GM18511 (cell line): ENCODE measurements at regions not wholly inside any gene's neighbourhood (a gene's known extent, or its start where the extent isn't known, plus 50 kb on each side); places are given as distances from the start of the nearest gene placed in this dataset.
"Not testable (repeated sequence)": the region's sequence is repeated elsewhere in the genome, so short reads cannot be mapped to it uniquely, and the experiment has no call there.

Experiments used
- ATAC-seq: cut with Tn5 transposase; IDR thresholded peaks from one replicate; pipeline ENCODE4 v1.9.1; 2021; ENCODE audit warnings: mild to moderate bottlenecking, moderate library complexity; ENCODE audit not compliant: unreplicated experiment

DNA sequence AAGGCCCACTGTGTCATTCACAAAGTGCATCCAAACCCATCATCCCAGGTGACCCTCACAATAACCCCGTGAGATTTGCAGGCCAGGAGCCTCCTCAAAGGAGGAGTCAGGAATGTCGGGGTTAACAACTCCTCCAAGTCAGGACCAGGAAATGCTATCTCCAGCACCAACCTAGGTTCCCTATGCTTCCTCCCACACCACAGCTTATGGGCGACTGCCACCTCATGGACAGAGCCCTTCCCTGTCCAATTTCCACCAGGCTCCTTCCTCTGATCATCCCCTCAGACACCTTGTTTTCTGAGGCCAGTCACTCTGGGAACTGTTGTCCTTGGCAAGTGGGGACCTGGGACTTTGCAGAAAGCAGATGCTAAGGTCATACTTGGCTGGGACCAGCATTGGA, 77.8 kb downstream of the LIMS3 start:
- peak; percentile 59 for ATAC-seq

DNA sequence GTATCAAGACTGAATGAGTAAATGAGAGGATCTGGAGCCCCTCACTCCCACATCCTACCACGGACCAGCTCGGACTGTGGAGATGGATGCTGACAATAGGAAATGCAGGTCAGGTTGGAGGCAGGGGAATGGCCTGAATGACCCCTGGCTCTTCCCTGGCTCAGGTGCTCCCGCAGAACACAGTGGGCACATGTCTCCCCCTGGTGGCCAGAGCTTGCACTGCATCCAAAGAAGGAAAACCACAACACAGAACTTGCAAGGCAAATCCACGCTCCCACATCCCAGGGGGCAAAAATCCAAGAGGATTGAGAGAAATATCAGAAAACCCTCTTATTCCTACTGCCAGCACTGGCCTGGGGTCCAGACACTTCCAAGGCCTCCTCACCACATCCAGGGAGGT, 82.3 kb downstream of the LIMS3 start:
- not testable (repeated sequence) for ATAC-seq

DNA sequence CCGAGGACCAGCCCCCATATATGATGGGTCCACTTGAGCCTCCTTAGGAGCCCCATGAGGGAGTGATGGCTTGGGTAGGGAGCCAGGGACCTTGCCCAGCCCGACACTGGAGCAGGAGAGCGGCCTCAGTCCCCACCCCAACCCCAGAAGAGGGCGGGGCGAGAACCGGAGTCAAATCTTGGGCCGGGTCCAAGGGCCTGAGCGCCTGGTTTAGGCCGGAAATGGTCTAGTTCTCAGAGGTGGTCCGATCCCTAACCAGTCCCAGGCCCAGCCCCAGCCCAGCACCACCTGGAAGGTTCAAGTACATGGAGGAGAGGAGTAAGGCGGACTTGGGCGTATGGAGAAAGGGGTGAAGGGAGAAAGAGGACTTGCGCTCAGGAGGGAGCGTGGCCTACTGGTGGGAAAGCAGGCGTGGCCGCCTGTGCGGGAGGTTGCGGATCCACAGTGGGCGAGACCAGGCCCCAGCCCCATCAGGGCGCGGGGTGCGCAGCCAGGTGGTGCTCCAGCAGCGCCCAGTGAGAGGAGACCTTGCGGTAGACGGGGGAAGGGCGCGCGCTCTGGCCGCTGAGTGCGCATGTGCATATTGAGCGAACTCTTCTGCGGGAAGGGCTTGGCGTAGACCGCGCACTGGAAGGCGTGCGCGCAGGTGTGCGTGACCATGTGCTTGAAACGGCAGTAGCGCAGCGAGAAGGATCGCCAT, 88.1 kb downstream of the LIMS3 start:
- not testable (repeated sequence) for ATAC-seq

DNA sequence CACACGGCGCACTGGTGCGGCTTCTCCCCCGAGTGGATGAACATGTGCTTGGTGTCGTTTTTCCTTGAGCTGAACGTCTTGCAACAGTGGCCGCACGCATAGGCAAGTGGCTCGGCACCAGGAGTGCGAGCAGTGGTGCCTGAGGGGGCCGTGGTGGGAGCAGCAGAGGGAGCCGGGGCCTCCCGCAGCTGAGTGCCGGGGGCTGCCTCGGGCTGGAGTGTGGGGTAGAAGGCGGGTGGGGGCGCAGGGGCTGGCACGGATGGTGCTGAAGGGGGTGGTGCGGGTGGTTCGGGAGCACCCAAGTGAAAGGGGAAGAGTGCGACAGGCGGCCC, 88.6 kb downstream of the LIMS3 start:
- ATAC-seq: not testable (repeated sequence)

DNA sequence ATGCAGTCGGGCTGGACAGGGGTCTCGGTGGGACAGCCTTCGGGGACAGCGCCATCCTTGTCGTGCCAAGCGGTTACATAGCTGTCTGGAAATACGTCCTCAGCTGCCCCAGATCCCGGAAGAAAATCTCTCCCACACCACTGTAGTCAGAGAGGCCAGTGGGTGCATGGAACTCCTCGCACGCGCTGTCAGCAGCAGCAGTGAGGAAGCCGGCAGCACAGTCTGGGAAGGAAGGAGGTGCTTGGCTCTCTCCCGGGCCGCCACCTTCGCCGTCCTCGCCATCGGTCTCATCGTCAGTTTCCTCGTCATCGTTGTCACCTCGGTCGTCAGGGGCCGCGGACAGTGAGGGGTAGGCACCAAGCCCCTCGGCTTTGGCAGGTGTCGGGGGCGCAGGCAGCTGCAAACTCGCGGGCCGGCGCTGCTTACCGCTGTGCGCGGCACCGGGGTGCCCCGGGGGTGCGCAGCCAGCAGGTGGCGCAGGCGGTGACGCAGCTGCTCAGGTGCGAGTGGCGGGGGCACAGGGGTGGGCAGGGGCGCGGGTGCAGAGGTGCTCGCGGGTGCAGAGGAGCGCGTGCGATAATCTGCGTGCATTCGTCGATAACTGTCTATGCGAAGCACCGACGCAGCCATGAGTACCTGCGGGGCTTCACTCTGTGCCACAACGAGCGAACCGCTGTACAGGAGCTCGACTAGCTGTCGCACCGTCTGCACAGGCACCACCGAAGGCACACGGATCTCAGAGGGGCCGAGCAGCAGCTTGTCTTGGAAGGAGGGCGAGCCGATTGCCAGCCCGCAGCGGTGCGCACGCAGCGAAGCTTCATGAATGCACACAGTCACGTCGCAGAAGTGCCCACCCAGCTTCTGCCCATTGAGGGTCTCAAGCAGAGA, 89.2 kb downstream of the LIMS3 start:
- ATAC-seq: peak; percentile 71

DNA sequence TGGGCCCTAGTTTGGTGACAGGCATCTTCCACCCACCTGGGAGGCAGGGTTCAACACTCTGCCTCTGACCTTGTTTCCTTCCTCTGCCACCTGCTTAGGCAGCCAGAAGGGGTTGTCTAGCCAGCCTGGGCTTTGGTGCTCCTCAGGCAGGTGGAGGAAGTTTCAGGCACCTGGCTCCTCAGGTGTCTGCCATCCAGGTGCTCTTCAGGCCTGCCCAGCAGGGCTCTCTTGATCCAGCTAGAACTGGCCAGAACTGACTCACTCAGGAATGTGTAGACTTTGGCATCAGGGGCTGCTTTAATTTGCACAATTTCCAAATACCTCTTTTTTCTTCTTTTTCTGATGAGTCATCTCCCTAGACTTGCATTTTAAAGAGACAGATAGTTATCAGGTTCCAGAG, 100.9 kb downstream of the LIMS3 start:
- not testable (repeated sequence) for ATAC-seq

DNA sequence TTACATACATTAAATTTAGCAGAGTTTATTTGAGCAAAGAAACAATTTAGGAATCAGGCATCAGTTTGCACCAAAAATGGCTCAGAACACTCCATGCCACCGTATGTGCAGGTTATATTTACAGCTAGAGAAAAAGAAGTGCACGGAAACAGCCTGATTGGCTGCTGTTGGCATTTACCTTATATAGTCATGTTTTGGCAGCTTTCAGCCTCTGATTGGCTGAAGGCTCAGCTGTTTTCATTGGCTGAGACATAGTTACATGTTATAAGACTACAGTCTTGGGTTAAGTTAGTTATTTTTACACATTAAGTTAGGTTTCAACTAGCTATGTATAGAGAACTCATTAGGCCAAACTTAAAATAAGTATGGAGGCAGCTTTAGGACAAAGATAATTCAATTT, 104.0 kb downstream of the LIMS3 start:
- ATAC-seq: not testable (repeated sequence)

DNA sequence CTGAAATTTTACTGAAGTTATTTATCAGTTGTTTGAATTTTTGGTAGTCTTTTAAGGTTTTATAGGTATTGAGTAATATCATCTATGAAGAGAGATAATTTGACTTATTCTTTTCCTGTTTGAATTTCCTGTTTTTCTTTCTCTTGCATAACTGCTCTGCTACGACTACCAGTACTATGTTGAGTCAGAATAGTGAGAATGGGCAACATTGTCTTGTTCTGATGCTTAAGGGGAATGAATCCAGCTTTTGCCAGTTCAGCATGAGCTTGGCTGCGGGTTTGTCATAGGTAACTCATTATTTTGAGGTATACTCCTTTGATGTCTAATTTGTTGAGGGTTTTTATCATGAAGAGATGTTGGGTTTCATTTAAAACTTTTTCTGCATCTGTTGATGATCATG, 102.2 kb downstream of the MALL start:
- ATAC-seq: not testable (repeated sequence)

DNA sequence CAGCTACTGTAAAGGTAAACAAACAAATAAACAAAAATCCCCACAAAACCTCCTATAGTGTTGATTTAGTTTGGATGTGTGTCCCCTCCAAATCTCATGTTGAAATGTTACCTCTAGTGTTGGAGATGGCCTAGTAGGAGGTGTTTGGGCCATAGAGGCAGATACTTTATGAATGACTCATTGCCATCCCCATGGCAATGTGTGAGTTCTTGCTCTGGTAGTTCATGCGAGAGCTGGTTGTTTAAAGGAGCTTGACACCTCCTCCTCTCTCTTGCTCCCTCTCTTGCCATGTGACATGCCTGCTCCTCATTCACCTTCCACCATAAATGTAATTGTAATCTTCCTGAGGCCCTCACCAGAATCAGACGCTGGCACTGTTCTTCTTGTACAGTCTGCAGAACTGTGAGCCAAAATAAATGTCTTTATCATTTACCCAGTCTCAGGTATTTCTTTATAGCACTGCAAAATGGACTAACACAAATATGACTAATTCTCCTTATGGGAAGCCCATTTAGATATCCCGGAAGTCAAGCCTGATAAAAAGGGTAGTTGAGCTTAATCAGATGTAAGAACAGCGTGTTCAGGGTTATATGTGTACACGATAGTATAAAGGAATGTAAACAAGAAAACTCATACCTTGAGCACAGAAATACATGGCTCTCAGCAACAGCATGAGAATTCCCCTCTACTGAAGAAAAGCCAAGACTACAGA, 99.1 kb downstream of the MALL start:
- ATAC-seq: not testable (repeated sequence)

DNA sequence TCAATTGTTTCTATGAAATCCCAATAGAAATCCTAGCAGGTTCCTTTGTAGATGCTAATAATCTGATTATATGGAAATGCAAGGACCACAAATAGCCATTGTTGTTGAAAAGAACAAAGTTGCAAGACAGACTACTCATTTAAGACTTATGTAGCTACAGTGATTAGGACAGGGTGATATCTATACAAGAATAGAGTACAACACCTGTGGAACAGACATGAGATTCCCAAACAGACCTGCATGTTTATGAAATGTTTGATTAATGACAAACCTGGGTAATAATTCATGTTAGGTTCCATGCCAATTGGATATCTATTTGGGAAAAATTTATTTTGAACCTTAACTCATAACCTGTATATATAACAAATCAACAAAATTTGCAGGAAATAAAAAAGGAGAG, 95.4 kb downstream of the MALL start:
- ATAC-seq: not testable (repeated sequence)

DNA sequence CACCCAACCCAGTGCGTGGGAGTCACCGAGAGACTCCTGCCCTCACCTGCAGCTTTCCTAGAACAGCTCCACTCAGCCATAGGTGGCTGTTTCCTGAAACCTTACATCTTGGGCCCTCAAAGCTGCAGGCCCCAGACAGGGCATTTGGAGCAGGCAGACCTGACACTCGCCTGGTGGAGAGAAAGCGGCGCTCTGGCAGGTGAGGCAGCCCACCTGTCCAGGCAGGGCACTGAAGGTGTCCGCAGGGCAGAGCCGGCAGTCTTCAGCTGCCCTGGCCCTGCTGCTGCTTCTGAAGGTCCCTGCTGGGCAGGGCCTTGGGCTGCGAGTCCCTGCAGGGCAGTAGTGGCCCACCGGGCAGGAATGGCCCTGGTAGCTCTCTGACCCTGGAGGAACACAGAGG, 93.3 kb downstream of the MALL start:
- not testable (repeated sequence) for ATAC-seq

DNA sequence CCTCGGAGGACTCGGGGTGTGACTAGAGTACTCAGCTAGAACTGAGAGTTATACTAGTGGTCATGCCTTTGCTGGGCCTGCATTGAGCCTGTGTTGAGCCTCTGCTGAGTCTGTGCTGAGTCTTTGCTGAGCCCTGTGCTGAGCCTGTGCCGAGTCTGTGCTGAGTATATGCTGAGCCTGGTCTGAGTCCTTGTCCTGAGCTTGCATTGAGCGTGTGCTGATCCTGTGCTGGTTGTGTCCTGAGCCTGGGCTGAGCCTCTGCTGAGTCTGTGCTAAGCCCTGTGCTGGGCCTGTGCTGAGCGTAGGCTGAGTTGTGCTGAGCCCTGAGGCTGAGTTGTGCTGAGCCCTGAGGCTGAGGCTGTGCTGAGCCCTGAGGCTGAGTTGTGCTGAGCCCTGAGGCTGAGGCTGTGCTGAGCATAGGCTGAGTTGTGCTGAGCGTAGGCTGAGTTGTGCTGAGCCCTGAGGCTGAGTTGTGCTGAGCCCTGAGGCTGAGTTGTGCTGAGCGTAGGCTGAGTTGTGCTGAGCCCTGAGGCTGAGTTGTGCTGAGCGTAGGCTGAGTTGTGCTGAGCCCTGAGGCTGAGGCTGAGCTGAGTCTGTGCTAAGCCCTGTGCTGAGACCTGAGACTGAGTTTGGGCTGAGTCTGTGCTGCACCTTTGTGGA, 89.4 kb downstream of the MALL start:
- not testable (repeated sequence) for ATAC-seq

DNA sequence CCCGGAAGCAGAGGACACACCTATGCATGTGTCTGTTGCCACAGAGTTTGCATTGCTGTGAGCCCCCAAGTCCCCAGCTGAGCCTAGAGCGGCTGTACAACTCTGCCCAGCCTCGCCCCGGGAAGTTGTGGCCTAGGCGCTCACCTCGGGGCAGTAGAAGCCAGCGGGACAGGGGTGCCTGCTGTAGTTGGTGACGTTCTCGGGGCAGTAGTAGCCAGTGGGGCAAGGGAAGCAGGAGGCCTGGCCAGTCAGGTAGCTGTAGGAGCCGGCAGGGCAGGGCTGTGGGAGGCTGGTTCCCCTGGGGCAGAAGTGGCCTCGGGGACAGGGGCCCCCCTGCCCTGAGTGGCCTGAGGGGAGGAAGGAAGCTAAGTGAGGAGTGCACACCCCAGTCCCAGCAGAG, 87.2 kb downstream of the MALL start:
- ATAC-seq: not testable (repeated sequence)

DNA sequence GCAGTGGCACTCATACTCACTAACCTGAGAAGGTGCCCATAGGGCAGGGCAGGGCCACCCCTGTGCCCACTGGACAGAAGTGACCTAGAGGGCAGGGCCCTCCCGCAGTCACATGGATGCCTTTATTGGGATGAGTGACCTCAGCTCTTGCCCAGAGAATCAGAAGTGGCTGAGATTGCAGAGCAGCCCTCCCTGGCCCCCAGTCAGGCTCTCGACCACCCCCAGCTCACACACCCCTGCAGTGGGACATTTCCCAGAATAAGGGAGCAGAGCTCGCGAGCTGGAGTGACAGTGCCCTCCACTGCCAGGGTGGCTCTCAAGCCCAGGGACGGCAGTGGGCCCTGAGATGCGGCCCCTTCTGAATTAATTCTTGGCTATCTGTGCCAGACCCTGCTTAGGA, 84.7 kb downstream of the MALL start:
- not testable (repeated sequence) for ATAC-seq

DNA sequence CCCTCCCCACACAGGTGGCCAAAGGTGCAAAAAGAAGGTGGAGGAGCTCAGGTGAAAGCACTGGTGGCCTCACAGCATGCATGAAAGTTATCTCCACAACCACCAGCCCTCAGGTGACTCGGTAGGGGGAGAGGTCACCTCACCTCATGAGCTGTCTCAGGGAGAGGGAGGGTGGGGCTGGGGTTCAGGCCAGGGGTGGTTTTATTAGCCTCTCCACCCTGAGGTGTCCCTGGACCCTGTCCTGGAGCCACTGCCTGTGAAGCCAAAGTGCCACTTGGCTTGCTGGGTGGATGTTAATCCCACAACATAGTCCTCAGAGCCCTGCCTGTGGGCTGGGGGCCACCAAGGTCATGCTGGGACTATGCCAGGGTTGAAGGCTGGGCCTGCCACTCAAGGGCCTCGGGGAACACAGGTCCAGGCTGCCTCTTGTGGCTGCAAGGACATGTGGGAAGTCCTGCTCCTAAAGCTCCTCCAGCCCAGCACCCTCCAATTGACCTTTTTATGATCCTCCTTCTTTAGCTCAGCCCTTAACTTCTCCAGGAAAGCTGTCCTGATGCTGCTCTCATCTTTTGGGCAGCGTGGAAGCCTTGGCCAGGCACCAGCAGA, 83.8 kb downstream of the MALL start:
- not testable (repeated sequence) for ATAC-seq
